ENCODE measurements at regions not wholly inside any gene's neighbourhood (a gene's known extent, or its start where the extent isn't known, plus 50 kb on each side); places are given as distances from the start of the nearest gene placed in this dataset.

GRCh38 chr5:96320797-96321196, 112.3 kb downstream of the PCSK1 start:
- ChIA-PET POLR2A (ENCODE audit: partially characterized antibody) (no interaction called here), CTCF (ENCODE audit: partially characterized antibody) (no interaction called here)
- no peak overlapping the region for H3K14ac ChIP-seq (ENCODE audit: insufficient read length)
- H3K23me2 ChIP-seq (ENCODE audit: low read depth, low read length) = no peaks in the 10 kb centered on the region
- no peaks in the 10 kb centered on the region for H4K20me1 ChIP-seq (replicated peaks in 1 of 2; ENCODE audit: control insufficient read depth in 1 of 2, insufficient read depth in 2 of 2, low read length in 2 of 2)
- H3K9me3 ChIP-seq (ENCODE audit: insufficient read depth in 2 of 2, low read depth in 1 of 2, low read length in 1 of 2) = no peaks in the 10 kb centered on the region
- no peak overlapping the region for H2AK5ac ChIP-seq (ENCODE audit: low read depth, low read length)
- H3K9ac ChIP-seq (replicated peaks in 1 of 4; ENCODE audit: extremely low read depth in 1 of 4, low read depth in 3 of 4, low read length in 3 of 4) = no peak overlapping the region
- FAIRE-seq (no peak), DNase-seq (ENCODE audit: low read depth in 1 of 2, low spot score in 2 of 2) (no peak)
- H3K56ac ChIP-seq (replicated peaks; ENCODE audit: insufficient read length, low read depth, low read length) = no peak overlapping the region
- no peak overlapping the region for H3K23ac ChIP-seq (ENCODE audit: insufficient read length)
- H3K27me3 ChIP-seq (replicated peaks in 1 of 4; ENCODE audit: control insufficient read depth in 3 of 4, extremely low read depth in 1 of 4, insufficient read depth in 3 of 4, low read length in 3 of 4) = no peaks in the 10 kb centered on the region
- no peak overlapping the region for H2BK120ac ChIP-seq (replicated peaks; ENCODE audit: low read depth, low read length)
- H2AFZ ChIP-seq (ENCODE audit: low read length) = no peak overlapping the region
- H2BK15ac ChIP-seq (ENCODE audit: low read length) = no peak overlapping the region
- H3K79me2 ChIP-seq (ENCODE audit: control insufficient read depth in 1 of 2, insufficient read depth in 2 of 2, low read length in 2 of 2) = no peaks in the 10 kb centered on the region
- H3K27ac ChIP-seq (ENCODE audit: low read depth, low read length) = no peak overlapping the region
- H3K18ac ChIP-seq (ENCODE audit: extremely low read depth, low read length) = no peak overlapping the region
- no peak overlapping the region for H3K4ac ChIP-seq (replicated peaks; ENCODE audit: insufficient read length, low read depth, low read length)
- no peak overlapping the region for H4K8ac ChIP-seq (ENCODE audit: extremely low read depth, insufficient read depth, low read length)
- H2BK5ac ChIP-seq (ENCODE audit: low read depth, low read length) = no peak overlapping the region
- H3K4me2 ChIP-seq (ENCODE audit: insufficient read depth in 1 of 2, low read depth in 2 of 2, low read length in 2 of 2) = no peak overlapping the region
- H3K4me3 ChIP-seq (ENCODE audit: extremely low read depth in 1 of 4, insufficient read depth in 2 of 4, low read depth in 3 of 4, low read length in 4 of 4) = no peak overlapping the region
- no peaks in the 10 kb centered on the region for H3K36me3 ChIP-seq (ENCODE audit: control insufficient read depth in 2 of 4, insufficient read depth in 4 of 4, low read length in 3 of 4)
- H4K5ac ChIP-seq (ENCODE audit: insufficient read length, low read depth, low read length) = no peak overlapping the region
- 97% methylated on average over 3 of the region's 3 CpGs; no CpG with 5 or more reads in 1 of the 2 experiments for WGBS, 2 experiments (ENCODE audit: extremely low coverage in 1 of 2, insufficient coverage in 1 of 2, insufficient read length in 1 of 2, insufficient replicate concordance in 2 of 2, low coverage in 1 of 2, low lambda C conversion rate in 2 of 2, missing lambda C conversion rate in 1 of 2)
- TF ChIP-seq BRCA1 (IDR thresholded peaks at IDR 0.05; ENCODE audit: low read depth, low read length) (no peak), HDAC6 (IDR thresholded peaks at IDR 0.05; ENCODE audit: low read depth, low read length) (no peak), NANOG (IDR thresholded peaks at IDR 0.05; ENCODE audit: insufficient read depth, low read depth, low read length, poor library complexity, severe bottlenecking) (no peak), SRF (IDR thresholded peaks at IDR 0.05; ENCODE audit: low read depth, low read length) (no peak), TAF7 (optimal IDR thresholded peaks at IDR 0.05; ENCODE audit: borderline replicate concordance, low read depth, low read length) (no peak), TEAD4 (IDR thresholded peaks at IDR 0.05; ENCODE audit: low read depth, low read length) (no peak), TAF1 (IDR thresholded peaks at IDR 0.05; ENCODE audit: low read depth, low read length) (no peak)
- TF ChIP-seq, protein P1, sequence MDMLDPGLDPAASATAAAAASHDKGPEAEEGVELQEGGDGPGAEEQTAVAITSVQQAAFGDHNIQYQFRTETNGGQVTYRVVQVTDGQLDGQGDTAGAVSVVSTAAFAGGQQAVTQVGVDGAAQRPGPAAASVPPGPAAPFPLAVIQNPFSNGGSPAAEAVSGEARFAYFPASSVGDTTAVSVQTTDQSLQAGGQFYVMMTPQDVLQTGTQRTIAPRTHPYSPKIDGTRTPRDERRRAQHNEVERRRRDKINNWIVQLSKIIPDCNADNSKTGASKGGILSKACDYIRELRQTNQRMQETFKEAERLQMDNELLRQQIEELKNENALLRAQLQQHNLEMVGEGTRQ (IDR thresholded peaks at IDR 0.05; ENCODE audit: low read length) = no peak
- H2BK12ac ChIP-seq (ENCODE audit: low read depth, low read length) = no peak overlapping the region
- H2BK20ac ChIP-seq (ENCODE audit: low read length) = no peak overlapping the region
- no peaks in the 10 kb centered on the region for H3K4me1 ChIP-seq (replicated peaks in 1 of 4; ENCODE audit: control insufficient read depth in 3 of 4, insufficient read depth in 4 of 4, low read length in 3 of 4)
- H4K91ac ChIP-seq (replicated peaks; ENCODE audit: insufficient read length, low read length) = no peak overlapping the region
- H3K79me1 ChIP-seq (ENCODE audit: low read depth, low read length) = no peaks in the 10 kb centered on the region

All from H1 (cell line).